ENCODE measurements at regions not wholly inside any gene's neighbourhood (a gene's known extent, or its start where the extent isn't known, plus 50 kb on each side); places are given as distances from the start of the nearest gene placed in this dataset.

GRCh38 chr7:106165337-106165736 is 53.2 kb upstream of the SYPL1 start:
- ATAC-seq, result no peak

GRCh38 chr7:106163257-106163656 is 51.1 kb upstream of the SYPL1 start:
- no peak for ATAC-seq
